ENCODE measurements at regions not wholly inside any gene's neighbourhood (a gene's known extent, or its start where the extent isn't known, plus 50 kb on each side); places are given as distances from the start of the nearest gene placed in this dataset.

DNA sequence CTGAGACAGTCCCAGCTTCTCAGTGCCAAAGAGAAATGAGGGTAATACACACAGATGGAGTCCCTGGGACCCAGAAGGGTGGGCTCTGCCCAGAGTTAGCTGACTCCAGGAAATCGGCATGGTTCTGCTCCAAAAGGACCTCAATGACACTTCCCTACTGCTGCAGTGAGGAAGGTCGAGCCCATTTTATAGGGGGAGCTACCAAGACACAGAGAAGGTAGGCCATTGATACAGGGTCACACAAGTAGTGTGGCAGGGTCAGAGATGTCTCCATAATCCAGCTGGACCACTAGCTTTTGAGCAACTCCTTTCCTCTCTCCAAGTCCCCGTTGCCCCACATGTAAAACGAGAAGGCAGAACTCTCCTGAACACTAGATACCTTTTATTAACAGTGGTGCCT, 276.9 kb downstream of the MYCN start:
- H3K4me1 ChIP-seq: no peaks in the 10 kb centered on the region
- no peaks in the 10 kb centered on the region for H3K36me3 ChIP-seq (ENCODE audit: low read depth, missing control alignments)
- WGBS, 2 donors: 90% methylated on average over 4 of the region's 4 CpGs
- no peaks in the 10 kb centered on the region for H3K9me3 ChIP-seq
- no peak overlapping the region for H3K27ac ChIP-seq
- H3K27me3 ChIP-seq: no peaks in the 10 kb centered on the region
- TF ChIP-seq POLR2A (IDR thresholded peaks at IDR 0.05): no peak
- TF ChIP-seq, protein P1, sequence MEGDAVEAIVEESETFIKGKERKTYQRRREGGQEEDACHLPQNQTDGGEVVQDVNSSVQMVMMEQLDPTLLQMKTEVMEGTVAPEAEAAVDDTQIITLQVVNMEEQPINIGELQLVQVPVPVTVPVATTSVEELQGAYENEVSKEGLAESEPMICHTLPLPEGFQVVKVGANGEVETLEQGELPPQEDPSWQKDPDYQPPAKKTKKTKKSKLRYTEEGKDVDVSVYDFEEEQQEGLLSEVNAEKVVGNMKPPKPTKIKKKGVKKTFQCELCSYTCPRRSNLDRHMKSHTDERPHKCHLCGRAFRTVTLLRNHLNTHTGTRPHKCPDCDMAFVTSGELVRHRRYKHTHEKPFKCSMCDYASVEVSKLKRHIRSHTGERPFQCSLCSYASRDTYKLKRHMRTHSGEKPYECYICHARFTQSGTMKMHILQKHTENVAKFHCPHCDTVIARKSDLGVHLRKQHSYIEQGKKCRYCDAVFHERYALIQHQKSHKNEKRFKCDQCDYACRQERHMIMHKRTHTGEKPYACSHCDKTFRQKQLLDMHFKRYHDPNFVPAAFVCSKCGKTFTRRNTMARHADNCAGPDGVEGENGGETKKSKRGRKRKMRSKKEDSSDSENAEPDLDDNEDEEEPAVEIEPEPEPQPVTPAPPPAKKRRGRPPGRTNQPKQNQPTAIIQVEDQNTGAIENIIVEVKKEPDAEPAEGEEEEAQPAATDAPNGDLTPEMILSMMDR (IDR thresholded peaks at IDR 0.05): no peak
- no peak overlapping the region for H3K4me3 ChIP-seq
- DNase-seq: no peak
- intact Hi-C loops (cut with DNase I; ENCODE audit: low total_unique reads): no loop called here

DNA sequence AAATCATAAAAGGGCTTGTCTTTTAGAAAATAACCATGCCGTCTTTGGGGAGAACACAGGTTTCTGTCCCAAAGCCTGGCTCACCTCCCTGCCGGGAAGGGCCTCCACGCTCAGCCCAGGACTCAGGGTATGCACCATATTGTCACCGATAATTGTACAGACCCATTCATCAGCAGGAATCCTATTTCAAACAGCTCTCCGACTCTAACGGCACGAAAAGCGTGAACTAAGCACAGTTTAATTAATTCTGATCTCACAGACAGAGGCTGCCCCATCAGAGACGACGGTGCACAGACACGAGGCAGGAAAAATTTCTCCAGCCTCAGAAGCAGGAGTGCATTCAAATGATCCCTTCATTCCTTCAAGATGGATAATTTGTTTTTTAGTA, 276.2 kb downstream of the MYCN start:
- WGBS, 2 donors: 76 to 79% methylated on average over 11 of the region's 11 CpGs

DNA sequence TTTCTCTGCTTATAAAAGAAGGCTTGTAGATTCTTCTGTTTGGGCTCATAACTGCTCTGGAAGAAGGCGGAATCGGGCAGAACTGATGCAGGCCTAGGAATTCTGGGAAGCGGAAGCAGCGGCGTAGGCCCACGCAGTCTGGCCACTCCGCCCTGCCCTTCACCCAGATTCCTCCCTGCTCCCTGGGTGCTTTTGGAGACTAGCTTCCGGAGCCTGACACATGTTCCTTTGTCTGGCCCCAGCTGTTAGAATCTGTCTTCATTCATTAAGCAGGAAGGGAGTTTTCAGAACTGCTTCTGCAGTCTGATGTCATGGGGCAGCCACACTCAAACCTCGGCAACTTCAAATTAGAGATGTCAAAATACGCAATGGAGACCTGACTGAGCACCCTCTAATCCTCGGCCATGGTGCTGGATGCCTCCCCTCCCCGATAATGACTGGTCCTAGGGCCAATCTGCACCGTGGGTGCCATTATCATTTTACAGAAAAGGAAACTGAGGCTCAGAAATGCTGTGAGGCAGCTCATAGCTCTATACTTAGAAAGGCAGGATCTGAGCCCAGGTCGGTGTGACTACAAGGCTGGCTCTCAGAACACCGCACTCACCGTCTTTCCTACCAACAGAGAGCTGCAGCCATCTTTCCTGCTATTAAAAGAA, 275.7 kb downstream of the MYCN start:
- WGBS, 2 donors: 55 to 59% methylated on average over 14 to 16 of the region's 16 CpGs
- TF ChIP-seq, protein P1 (IDR thresholded peaks at IDR 0.05): no peak
- TF ChIP-seq POLR2A (IDR thresholded peaks at IDR 0.05): no peak
- H3K27ac ChIP-seq: no peak overlapping the region
- no peak for DNase-seq
- H3K27me3 ChIP-seq: no peaks in the 10 kb centered on the region
- H3K36me3 ChIP-seq (ENCODE audit: low read depth, missing control alignments): no peaks in the 10 kb centered on the region
- H3K4me1 ChIP-seq: no peaks in the 10 kb centered on the region
- H3K9me3 ChIP-seq: no peaks in the 10 kb centered on the region
- peak overlapping the region in 1 of 2 donors; percentile 17 for H3K4me3 ChIP-seq
- intact Hi-C loops (cut with DNase I; ENCODE audit: low total_unique reads): no loop called here

More for the DNA sequence above, 276.2 kb downstream of the MYCN start:
- no peak overlapping the region for H3K4me3 ChIP-seq
- H3K9me3 ChIP-seq: no peaks in the 10 kb centered on the region
- H3K36me3 ChIP-seq (ENCODE audit: low read depth, missing control alignments): no peaks in the 10 kb centered on the region
- TF ChIP-seq POLR2A (IDR thresholded peaks at IDR 0.05): no peak
- TF ChIP-seq, protein P1 (IDR thresholded peaks at IDR 0.05): no peak
- H3K27me3 ChIP-seq: no peaks in the 10 kb centered on the region
- intact Hi-C loops (cut with DNase I; ENCODE audit: low total_unique reads): no loop called here
- DNase-seq: no peak
- H3K4me1 ChIP-seq: no peaks in the 10 kb centered on the region
- no peak overlapping the region for H3K27ac ChIP-seq

DNA sequence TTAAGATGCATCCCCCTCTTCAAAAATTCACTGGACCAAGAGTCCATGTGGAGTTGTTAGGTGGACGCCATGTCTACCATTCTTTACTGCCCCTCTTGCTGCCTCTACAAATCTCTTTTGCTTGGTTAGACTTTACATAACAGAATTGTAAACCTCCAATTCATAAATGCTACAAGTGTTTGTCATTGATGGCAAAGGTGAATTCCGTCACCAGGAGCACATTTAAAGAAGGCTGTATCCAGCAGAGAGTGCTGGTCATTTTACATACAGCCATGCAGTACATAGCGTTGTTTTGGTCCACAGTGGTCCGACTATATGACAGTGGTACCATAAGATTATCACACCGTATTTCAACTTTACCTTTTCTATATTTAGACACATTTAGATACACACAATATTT, 274.5 kb downstream of the MYCN start:
- no peaks in the 10 kb centered on the region for H3K36me3 ChIP-seq (ENCODE audit: low read depth, missing control alignments)
- H3K4me1 ChIP-seq: no peaks in the 10 kb centered on the region
- 92 to 94% methylated on average over 5 of the region's 5 CpGs for WGBS, 2 donors
- intact Hi-C loops (cut with DNase I; ENCODE audit: low total_unique reads): no loop called here
- H3K27me3 ChIP-seq: no peaks in the 10 kb centered on the region
- no peaks in the 10 kb centered on the region for H3K9me3 ChIP-seq
- H3K27ac ChIP-seq: no peak overlapping the region
- H3K4me3 ChIP-seq: no peak overlapping the region
- DNase-seq: no peak
- no peak for TF ChIP-seq POLR2A (IDR thresholded peaks at IDR 0.05)
- TF ChIP-seq, protein P1 (IDR thresholded peaks at IDR 0.05): no peak

DNA sequence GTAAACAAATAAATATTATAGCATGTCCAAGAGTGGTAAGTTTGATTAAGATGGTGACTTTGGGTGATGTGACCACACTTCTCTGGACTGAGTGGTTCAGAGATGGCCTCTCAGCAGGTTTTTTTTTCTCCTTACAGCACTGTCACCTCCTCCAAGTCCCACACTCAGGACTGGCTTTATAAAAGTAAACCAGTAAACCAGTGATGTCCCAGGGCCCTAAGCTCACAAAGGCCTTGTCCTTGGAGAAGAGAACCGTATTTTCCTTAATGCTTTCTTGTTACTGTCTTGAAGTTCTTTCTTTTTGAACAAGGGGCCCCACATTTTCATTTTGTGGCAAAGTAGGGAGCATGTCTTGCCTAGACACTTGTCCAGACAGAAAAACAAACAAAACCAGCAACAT, 274.0 kb downstream of the MYCN start:
- intact Hi-C loops (cut with DNase I; ENCODE audit: low total_unique reads): no loop called here

More for the DNA sequence above, 274.0 kb downstream of the MYCN start:
- Histone ChIP-seq H3K4me1 (no peaks in the 10 kb centered on the region), H3K27ac (no peak overlapping the region), H3K27me3 (no peaks in the 10 kb centered on the region), H3K9me3 (no peaks in the 10 kb centered on the region), H3K4me3 (no peak overlapping the region), H3K36me3 (ENCODE audit: low read depth, missing control alignments) (no peaks in the 10 kb centered on the region)
- no peak for DNase-seq
- TF ChIP-seq, protein P1 (IDR thresholded peaks at IDR 0.05): no peak
- no peak for TF ChIP-seq POLR2A (IDR thresholded peaks at IDR 0.05)
- WGBS, 2 donors: 82 to 85% methylated on average over 1 of the region's 1 CpG
